Vagina (tissue), 2 donors: ENCODE measurements at regions not wholly inside any gene's neighbourhood (a gene's known extent, or its start where the extent isn't known, plus 50 kb on each side); places are given as distances from the start of the nearest gene placed in this dataset.

Experiments used
- CTCF ChIP-seq, 3 experiments: fragments of 450-650 bp in 2 of 3; fragments of 200-600 bp in 1 of 3; sonication (generic) in 1 of 3; IDR thresholded peaks; one replicate each; pipeline ENCODE4 v1.5.1; 2017 to 2019; ENCODE audit warnings: antibody characterized with exemption in 3 of 3, mild to moderate bottlenecking in 2 of 3, moderate library complexity in 2 of 3
- POLR2A ChIP-seq, 2 donors: fragments of 450-650 bp; IDR thresholded peaks; one replicate each; pipeline ENCODE4 v1.6.1; 2017; ENCODE audit warnings: antibody characterized with exemption in 2 of 2, mild to moderate bottlenecking in 2 of 2, moderate library complexity in 2 of 2

- TF ChIP-seq POLR2A (IDR thresholded peaks at IDR 0.05) (no peak), CTCF (IDR thresholded peaks at IDR 0.05) (no peak)
These were observed 230.4 kb upstream of the MYT1L start for GRCh38 chr2:2561346-2562095.
